NCI-H345 treated with DMSO at 0.1 percent for 48 hours (cell line): ENCODE measurements at regions not wholly inside any gene's neighbourhood (a gene's known extent, or its start where the extent isn't known, plus 50 kb on each side); places are given as distances from the start of the nearest gene placed in this dataset.

Experiments used
- DNase-seq: peaks from one replicate; lab custom pipeline; 2025; ENCODE audit not compliant: unreplicated experiment; lab: John Stamatoyannopoulos, UW

DNA sequence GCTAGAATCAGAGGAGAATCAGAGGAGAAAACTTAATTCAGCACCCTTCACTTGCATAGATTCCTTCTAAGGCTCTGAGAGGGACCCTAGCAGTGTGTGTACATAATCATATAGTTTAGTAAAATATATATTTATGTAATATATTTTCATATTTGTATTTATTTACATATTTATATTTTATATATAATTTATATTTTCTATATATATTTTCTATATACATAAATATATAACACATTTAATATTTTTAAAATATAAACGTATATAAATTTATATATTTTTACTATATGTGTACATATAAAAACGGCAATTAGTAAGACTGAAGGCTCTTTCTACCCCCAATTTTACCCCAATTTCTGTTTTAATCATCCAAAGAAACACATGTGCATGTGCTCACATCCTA, 80.3 kb downstream of the NXPE2 start:
- DNase-seq, result no peak

DNA sequence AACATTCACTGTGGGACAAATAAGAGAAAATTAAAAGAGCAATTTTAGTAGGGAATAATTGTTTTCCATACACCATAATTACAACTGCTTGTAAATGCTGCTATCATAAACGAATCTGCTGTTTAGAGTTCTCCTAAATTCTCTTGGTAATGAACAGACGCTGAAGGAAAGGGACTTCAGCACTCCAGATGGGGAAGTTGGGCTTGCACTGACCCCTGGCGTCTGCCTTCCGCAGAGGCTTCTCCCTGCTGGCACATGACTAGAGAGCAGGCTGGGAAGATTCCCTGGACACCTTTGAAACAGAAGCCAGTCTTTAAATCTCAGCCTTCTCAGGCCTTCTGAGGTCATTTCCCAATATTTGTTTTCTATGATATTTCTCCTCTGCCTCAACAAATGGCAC, 84.1 kb downstream of the NXPE2 start:
- no peak for DNase-seq

DNA sequence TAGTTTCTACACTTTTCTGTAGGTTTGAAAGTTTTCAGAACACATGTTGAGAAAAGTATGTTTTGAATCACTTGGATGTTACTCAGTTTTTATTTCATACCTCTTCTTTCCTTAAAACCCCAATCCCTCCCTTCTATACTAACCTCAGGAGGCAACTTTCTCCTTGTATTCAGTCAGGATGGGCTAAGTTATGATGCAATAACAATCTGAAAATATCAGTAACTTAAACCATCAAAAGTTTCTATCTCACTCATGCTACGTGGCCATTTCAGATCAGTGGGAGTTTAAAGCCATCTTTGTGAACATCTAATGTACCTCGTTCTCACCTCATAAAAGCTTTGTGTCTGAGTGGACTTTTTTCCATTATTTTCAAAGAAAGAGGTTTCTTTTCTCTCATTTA, 86.2 kb downstream of the NXPE2 start:
- DNase-seq, result no peak

DNA sequence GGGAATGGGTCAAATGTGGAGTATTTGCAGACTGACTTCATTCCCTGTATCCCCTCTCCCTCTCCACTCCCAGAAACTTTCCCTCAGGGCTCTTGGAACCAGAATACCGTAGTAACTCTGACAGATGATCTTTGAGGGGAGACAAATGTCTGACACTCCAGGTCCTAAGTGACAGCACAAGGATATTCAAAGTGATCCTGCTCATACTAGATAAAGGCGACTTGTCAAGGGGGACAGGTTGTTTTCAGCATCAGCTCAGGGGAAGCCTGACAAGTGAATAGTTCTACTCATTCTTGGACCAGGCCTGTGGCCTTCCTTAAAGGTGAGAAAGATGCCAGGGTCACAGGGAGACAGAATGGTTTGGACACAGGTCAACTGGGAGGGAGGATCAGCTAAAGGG, 92.8 kb downstream of the NXPE2 start:
- DNase-seq, result no peak

DNA sequence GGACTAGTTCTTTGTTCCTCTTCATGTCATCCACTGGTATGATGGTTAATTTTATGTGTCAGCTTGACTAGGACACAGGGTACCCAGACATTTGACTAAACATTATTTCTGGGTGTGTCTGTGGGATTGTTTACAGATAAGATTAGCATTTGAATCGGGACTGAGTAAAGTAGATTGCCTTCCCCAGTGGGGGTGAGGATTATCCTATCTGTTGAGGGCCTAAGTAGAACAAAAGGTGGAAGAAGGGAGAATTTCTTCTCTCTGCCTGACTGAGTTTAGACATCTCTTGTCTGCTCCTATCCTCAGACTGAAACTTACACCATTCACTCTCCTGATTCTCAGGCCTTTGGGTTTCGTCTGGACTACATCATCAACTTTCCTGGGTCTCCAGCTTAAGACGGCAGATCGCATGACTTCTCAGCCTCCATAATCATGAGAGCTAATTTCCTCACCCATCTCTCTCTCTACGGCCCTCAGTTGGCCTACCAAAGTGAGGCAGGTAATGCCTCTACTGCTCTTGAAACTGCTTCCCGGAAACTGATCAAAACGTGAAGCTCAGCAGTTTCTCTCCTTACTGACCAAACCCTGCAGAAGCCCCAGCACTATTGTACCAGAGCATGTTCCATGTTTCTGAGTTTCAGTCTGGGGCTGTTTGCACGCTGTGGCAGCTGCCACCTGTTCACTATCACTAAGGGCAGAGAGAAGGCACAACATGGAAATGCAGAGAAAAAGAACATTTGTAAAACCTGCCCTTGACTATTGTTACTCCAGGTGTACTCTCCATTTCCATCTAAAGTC, 95.4 kb downstream of the NXPE2 start:
- DNase-seq, result no peak

DNA sequence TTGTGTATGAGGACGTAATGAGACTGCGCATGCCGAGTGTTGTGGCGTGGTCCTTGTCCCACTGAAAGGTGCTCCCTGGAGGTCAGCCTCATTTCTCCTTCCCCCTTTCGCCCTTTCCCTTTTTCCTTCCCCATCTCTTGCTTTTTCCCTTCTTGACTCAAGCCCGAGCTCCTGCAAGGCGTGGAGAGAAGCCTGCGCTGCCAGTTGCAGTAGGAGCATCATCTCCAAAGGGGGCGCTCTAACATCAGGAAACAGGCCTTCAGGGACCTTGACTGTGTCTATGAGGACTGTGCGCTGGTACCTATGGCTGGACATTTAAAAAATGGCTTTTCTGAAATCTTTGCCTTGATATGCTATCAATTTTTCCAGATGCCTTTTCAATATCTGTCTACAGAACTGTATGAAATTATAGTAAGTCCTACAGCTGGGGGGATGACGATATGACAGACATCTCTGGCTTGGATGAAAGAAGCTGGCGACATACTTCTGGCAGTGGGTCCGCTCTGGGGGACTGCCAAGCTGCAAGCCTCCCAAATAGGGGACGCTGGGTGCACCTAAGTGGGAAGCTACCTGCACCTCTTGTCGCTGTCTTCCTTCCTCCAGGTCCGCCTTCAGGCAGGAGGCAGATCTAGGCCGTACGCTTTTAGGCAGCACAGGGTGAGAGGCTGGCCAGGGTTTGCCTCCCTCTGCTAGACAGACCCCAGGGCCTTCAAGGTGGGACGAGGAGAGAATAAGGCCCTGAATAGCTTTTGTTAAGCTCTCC, 96.5 kb downstream of the NXPE2 start:
- peak; percentile 44 for DNase-seq

DNA sequence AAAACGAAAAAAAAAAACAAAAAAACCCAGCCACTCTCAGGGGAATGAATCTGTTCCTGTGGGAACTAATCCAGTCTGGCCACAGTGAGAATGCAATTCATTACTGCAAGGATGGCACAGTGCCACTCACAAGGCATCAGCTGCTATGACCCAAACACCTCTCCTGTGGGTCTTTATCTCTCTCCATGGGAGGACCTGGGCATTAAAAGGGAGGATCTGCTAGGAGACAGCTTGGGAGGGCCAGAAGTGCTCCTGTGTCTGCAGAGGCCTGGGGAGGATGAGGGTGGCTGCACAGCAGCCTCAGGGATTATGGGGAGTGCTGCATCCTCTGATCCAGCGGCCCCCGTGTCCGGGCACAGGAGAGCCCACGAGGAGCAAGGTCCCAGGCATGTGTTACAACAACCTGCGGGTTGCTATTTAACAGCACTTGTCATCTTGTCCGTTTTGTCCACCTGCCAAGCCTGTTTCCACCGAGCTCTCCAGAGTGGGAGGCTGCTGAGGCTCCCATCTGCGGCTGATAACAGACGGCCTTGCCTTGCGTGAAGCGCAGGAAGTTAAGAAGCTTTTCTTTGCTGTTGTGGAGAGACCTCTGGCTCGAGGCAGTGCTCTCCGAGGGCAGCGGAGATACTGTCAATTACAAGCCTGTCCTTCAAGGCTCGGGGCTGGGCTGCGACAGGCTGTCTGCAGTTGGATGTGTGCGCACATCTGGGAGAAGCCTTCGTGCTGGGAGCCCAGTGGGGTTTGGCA, 97.7 kb downstream of the NXPE2 start:
- no peak for DNase-seq

DNA sequence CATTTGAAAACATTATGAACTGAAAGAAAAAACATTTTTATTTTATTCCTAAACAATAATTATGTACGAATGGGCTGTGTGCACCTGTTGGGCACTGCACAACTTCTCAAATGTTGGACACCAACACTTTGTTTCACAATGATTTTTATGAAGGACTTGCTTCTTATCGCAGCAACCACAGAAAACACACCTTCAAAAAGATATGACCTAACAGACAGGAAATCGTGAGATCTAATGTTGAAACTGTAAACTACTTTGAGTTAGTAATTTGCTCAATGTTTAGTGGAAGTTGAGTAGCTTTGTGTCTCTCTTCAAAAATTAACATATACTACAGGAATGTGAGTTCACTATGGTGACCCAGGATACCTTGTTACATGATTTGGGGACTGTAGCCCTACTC, 98.6 kb downstream of the NXPE2 start:
- DNase-seq, result no peak

DNA sequence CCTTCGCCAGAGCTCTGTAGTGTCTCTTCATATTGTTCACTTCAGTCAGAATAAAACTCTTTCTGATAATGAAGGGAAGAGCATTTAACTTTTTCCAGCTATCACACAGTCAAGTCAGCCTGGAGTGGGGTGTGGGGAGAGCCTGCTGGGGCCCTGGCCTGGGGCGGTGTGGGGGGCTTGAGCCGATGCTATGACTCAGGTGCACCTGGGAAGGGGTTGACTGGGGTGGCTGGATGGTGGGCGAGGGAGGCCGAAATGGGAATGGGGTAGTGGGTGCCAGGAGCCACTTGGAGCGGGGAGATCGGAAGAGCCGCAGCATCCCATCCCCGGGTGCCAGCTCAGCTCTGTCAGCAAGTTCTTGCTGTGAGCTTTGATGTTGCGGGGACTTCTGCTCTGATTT, 100.9 kb downstream of the NXPE2 start:
- DNase-seq, result no peak

DNA sequence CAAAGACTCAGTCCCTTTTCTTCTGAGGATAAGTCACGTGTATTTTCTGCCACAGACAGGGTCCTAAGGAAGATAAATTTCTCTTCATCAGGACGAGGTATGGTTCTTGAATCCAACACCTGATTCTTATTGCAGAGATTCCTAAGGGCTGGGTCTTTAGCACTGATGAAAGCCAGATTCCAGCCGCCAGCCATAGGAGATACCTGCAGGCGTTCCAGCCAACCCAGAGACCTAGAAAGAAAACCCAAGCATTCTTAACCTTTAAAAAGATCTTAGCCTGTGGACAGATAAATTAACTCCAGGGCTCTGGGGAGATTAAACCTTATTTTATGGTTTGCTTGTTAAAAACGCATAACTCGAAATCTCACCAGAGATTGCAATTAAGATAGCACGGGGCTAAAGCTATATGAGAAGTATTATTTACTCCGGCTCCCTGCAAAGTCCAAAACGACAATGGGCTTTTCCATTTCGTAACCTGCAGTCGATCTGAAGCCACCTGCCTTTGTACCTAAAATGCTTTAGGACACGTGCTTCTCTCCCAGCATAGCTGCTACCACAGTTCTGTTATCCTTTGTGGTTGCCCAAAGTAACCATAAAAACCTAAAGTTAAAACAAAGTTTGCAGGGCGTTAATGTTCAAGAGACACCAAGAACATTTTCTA, 104.5 kb downstream of the NXPE2 start:
- DNase-seq, result no peak

DNA sequence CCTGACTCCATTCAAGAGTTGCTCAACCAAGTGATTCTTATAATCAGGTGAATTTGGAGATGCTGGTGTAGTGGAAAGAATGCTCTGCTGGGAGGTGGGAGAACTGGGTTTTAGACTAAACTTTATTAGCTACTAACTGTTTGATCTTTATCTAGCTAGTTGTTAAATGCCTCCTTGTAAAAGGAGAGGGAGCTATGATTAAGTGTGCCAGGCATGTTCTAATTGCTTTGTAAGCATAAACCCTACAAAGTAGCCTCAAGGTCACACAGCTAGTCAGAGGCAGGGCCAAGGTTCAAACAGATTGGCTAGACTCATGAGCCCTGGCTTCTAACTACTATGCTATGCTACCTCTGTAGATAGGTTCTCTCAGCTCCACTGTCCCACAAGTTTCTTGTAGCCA, 105.5 kb downstream of the NXPE2 start:
- DNase-seq, result no peak

DNA sequence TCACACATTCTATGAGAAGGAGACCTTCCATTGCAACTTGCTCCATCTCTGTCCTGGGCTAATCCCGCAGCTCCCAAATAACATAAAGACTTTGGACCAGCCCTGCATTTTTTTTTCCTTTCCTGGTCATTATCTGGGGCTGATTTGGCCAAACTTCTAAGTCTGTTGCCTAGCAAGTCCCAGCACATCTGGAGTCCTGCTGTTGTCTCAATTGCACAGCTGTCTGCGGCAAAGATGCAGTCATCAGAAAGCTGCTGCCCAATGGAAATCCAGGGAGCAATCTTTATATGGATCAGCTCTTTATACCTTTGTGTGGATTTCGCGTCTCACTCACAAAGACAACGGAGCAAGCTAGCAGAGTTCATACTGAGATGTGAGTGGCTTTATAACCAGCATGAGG, 105.9 kb downstream of the NXPE2 start:
- DNase-seq, result no peak

DNA sequence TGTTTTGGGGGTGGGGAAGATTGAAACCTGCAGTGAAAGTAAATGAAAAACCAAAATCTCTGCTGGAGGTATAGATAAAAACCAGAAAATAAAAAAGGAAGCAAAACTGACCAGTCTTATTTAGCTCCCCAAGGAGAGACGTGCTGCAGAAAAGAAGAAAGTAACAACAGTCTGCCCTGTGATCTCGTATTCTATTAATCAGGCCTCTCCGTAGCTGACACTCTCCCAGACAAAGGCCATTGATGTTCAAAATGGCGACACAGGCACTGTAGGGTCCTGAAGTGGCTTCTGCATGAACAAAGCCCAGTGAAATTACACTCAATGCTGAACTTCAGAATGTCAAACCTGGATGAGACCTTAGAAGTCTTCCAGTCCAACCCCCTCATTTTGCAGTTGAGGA, 106.6 kb downstream of the NXPE2 start:
- no peak for DNase-seq

DNA sequence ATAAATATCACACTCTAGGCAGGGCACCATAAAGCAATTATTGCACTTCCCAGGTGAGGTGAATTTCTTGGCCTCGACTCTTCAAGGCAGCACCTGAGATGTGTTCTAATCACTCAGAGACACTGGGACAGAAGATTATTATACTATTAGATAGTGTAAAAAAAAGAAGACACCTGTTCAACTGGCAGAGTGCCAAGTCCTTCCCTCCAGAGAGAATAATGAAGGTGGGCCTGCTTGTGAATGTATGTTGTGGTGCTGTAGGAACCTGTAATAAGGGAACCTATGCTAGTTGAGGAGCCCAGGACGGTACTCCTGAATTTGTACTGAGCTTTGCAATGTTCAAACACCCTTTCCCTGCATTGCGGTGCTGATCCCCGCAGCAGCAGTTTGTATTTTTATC, 107.5 kb downstream of the NXPE2 start:
- DNase-seq, result peak; percentile 80

DNA sequence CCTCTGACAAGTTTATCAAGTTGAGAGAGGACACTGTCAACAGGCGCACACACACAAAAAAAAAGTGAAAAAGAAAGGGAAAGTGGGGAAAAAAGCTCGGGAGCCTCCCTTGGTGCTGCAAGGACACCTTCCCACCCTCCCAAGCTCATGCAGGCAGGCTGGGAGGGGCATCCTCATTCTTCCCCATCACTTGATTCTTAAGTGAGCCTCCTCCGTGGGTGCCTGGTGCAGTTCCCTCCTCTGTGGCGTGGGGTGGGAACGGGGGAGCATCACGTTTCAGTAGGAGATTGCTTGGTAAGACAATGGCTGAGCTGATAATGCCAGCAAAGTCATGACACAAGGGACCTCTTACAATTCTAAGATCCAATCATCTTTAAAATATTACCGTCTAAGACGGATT, 108.8 kb downstream of the NXPE2 start:
- DNase-seq, result no peak

DNA sequence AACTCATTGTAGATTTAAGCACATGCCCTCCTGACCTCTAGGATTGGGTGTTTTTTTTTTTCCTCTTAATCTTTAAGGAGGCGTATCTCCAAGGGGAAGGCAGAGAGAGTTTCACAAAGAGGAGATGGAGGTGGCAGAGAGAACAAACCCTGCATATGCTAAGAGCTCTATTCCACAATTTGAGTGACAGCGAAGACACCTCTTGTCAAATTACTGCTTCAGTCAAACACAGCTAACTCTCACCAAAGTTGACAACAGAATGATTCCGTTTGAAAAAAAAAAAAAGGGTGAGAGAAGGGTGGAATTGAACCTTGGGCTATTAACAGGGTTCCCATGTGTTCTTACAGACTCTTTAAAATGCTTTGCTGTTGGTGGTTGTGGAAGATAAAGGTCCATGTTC, 112.6 kb downstream of the NXPE2 start:
- DNase-seq, result no peak

DNA sequence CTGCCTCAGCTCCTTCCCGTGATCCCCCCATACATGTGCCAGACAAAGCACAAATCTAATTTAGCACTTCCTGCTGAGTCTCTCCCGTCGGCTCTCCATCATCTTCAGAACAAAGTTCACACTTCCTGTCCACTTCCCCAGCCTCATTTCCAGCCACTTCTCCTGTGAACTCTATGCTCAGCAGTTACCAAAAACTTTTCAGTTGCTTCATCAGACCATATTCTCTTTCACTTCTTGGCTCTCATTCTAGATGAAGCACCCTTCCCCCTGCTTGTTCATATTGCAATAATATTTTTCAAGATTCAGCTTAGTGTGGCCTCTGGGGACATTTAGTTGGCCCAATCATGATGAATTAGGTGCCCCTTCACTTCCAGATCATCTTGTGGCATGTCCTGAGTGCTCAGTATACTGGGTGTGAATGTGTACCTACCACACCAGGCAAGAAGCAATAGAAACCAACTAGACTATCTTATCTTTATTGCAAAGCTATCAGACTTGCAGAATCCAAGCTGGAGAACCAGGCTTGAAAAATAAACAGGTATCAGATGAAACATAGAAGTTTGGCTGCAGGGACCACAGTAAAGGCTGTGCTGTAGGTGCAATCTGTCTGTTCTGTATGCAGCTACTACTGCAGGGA, 115.8 kb downstream of the NXPE2 start:
- DNase-seq, result no peak

DNA sequence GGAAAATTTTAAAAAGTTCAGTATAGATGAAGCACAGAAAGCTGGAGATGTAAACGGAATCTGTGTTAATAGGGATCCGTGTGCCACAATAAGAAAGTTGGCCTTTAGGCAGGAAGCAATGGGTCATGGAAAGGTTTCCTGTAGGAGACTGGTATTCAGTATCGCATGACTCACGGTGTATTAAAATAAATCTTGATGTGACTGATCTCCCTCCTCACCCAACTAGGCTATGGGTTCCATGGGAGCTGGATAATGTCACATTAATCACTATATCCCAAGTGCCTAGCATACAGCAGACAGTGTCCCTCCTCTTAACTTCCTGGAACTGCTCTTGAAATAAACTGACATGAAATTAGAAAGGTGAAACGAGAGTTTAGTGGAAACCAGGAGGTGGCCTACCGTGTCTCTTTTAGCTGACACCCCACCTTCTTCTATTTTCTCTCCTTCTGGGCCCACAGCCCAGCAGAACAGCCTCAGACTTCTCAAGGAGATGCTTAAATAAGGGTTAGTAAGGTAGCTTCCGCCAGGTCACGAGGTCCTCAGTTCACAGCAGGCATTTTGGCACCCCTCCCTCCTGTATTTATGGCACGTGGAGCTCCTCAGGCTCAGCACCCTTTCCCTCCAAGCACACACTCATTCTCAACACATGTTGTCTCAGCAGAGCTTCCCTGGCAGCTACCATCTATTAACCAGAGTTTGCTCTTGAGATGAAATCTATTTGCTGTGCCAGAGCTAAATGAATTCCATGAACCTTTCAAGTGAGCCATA, 118.8 kb downstream of the NXPE2 start:
- no peak for DNase-seq

DNA sequence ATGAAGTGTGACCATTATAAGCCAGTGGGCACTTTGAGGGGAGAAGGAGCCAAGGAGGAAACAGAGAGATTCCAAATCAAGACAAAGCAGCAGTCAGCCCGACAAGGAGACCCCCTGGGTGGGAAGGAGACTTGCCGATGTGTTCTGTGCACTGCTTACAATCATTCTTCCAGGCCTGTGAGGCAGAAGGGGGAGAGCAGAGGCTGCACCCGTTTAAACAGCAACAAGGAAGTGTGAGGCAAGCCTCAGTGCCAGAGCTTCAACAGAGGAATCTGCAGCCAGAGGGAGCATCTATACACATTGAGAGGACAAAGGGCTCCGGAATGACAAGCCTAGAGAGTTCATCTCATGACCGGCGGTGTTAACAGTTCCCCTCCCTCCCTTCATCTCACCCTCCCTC, 121.1 kb downstream of the NXPE2 start:
- DNase-seq, result no peak

DNA sequence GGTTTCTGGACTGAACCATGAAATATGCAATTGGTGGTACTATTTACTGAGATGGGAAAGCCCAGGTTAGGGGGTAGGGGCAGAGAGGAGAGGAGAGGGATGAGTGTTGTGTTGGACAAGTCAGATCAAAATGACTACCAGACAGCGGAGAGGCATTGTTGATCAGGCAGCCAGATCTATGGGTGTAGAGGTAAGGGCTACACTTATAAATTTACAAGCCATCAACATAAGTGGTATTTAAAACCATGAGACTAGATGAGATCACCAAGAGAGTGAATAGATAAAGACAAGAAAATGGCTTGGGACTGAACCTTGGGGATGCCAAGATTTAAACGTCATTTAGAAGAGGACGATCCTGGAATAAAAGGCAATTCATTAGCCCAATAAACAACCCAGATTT, 123.4 kb downstream of the NXPE2 start:
- no peak for DNase-seq
